Left kidney (tissue), 1 donor: ENCODE measurements at regions not wholly inside any gene's neighbourhood (a gene's known extent, or its start where the extent isn't known, plus 50 kb on each side); places are given as distances from the start of the nearest gene placed in this dataset.
"Not testable (repeated sequence)": the region's sequence is repeated elsewhere in the genome, so short reads cannot be mapped to it uniquely, and the experiment has no call there.

Source experiments
- DNase-seq: peaks from one replicate; pipeline ENCODE4 v3.0.0-alpha.2; 2013

DNA sequence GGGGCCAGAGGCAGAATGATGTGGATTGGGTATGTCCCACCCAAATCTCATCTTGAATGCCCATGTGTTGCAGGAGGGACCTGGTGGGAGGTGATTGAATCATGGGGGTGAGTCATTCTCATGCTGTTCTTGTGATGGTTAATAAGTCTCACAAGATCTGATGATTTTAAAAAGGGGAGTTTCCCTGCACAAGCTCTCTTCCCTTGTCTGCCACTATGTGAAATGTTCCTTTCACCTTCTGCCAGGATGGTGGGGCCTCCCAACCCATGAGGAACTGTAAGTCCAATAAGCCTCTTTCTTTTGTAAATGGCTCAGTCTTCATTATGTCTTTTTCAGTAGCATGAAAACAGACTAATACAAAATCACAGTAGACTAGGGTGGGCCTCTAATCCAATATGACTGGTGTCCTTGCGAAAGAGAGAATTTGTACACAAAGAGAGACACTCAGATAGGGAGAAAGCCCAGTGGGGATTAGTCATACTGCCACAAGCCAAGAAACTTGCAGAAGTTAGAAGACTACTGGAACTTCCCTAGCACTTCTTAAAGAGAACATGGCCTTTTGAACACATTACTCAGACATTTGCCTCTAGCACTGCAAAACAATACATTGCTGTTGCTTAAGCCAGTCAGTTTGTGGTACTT is 68.4 kb downstream of the ANXA1 start:
- DNase-seq = no peak

DNA sequence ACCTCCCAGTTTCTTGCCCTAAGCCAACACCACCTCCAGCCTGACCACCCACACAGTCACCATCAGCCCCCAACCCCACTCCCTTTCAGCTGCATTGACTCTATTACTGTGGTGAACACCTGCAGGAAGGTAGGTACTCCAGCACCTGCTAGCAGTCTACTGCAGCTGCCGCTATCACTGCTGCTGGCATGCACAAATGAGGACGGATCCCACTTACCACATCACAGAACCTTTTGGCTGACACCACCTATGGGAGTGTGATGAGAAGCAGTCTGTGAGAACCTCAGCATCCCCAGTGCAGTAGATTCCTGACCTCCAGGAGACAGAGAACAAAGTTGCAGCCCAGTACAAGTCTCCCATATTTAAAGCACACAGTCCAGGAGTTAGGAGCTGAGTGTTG is 71.9 kb downstream of the ANXA1 start:
- DNase-seq = no peak

DNA sequence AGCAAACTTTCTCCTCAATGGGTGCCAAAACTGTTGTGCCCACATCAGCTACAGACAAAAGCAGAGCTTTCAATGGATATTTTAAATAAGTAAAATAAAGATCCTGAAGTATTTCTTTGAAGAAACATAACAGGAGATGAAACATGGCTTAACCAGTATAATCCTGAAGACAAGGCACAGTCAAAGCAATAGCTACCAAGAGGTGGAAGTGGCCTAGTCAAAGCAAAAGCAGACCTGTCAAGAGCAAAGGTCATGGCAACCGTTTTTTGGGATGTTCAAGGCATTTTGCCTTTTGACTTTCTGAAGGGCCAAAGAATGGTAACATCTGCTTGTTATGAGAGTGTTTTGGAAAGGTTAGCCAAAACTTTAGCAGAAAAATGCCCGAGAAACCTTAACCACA is 77.9 kb downstream of the ANXA1 start:
- DNase-seq = no peak

DNA sequence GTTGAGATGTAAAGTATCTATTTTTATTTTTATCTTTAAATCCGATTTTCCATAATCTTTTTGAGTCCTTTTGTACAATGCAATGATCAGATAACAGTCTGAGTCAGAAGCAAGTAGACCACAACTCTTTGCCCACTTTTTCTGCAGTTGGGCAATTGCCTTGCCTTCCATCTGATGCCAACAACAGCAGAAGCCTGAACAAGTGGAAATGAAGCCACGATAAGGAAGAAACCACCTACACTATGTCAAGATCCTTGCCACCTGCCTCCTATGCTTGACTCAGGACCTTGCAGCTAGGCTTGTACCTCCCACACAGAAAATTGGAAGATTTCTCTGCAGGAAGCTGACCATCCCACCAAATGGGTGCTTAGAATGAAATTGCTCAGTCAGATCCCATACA is 78.6 kb downstream of the ANXA1 start:
- no peak for DNase-seq

DNA sequence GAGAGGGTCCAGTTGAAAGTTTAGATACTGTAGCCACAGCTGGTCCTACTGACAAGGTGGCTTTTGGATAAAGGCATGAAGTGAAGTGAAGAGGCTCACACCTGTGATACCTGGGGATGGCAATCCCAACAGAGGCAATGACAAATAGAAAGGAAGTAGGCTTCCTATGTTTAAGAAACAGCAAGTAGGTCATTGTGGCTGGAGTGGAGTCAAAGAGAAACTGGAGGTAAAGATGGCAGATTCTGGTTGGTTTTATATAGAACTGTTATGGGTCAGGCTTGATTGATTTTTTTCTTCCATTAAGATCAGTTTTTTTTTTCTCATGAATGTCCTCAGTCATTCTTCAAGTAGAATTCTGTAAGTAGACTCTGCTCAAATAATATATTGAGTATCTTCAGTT is 79.5 kb downstream of the ANXA1 start:
- DNase-seq = no peak

DNA sequence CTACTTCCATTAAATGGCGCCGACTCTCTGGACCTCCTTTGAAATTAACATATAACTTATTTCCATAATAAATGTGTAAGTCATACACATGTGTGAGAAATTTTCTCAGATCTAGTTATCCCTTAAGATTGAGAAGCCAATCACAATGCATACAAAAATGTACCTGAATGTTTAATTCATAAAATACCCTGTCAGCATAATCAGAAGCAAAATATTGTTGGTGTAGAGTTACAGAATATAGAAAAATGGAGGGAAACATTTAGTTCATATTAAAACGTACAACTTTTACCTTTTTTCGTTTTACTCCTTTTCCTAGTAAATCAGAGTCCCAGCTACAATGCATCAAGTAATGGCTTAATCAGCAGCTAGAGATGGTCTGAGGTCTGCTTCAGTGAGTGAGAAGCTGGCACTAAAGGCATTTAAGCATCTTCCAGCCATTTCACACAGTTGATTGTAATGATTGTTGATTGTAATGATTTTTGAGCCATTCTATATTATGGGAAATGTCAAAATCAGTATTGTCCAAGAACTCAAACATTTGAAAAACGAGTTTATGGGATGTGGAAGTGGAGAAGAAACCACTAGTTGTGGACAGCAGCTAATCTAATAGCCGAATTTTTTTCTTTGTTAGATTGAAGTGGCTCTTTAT is 81.8 kb downstream of the ANXA1 start:
- no peak for DNase-seq

DNA sequence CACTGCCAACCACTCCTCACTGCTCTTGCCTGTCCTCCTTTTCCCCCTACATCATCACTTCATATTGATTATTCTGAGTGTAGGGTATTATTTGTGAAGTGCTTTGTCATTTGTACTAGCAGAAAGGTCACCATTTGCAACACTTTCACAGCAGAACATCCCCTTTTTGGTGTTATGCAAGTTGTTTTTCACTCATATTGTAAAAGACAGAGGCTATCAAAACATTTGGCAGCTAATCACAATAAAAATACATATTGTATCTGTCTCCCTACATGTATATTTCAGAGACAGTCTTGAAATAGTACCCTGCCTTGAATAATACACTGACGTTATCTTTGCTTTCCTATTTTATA is 82.3 kb downstream of the ANXA1 start:
- DNase-seq = no peak

DNA sequence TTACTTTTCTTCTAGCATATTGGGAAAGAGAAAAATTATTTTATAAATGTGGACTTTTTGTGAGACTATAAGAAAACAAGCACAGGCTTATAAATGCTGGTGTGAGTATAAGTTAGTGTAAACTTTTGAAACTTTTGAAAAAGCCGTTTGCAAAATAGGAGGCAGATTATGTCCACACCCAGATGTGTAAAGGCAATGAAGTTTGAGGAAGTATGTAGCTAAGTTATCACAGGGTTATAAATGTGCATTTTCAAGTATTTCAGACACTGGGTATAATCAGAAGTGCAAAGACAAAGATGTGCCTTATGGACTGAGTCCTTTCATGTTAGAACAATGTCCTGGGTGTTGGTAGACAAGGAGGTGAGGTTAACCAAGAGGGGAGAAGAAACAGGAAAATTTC is 85.5 kb downstream of the ANXA1 start:
- DNase-seq = no peak

DNA sequence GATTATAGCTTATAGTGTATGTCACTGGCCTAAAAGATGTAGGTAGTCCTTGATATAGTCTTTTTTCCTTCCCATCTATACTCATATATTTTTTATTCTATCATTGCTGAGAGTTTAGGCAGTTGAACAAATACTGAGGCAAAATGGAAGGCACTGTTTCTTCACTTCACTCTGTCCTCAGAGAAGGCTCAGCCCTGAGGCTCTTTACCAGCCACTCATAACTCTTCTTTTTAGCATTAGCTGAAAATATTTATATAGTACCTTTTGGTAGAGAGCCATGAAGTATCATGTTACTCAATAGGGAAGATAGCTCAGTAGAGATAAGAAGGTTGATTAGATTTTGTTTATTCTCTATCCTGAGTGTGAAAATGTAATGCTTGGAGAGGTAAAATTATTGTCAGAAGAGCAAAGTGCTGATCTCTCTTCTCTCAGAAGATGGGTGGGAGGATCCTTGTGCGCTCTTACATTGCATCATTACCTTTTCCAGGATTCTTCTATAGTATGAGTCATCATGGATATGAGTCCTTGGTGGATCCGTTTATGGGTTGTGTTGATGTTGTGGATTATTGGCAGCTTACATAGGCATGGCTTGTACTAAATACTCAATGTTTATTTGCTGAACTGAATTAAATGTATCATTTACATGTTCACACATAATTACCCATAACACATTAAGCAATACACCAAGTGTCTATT is 88.1 kb downstream of the ANXA1 start:
- no peak for DNase-seq

DNA sequence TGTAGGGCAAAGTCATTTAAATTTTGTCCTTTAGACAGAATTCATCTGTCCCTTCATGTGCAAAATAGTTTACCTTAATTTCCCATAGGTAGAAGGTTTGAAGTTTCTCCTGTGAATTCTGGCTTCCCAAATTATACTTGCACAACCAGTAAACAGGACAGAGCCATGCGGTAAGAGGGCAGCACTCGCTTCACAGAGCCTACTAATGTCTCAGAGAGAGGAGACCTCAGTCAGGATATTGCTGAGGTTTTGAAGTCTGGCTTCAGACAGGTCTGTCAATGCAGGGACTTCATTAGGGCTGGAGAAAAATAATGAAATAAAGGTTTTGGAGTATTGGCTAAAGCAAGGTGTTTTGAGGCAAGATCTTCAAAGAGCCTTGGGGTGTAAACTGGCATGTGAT is 91.4 kb downstream of the ANXA1 start:
- no peak for DNase-seq

DNA sequence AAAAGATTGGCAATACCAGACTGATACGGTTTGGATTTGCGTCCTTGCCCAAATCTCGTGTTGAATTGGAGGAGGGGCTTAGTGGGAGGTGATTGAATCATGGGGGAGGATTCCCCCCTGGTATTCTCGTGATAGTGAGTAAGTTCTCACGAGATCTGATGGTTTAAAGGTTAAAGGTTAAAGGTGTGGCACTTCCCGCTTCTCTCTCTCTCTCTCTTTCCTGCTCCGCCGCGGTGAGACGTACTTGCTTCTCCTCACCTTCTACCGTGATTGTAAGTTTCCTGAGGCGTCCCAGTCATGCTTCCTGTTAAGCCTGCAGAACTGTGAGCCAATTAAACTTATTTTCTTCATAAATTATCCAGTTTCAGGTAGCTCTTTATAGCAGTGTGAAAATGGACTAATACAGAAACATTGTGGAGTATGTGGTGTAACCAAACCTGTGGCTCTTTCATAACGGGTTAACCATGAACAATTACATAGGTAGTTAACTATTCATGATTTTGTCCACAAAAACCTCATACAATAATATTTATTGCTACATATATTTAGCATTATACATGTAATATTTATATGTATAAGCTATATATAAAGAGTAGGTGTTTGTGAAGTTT is 107.5 kb downstream of the ANXA1 start:
- no peak for DNase-seq

DNA sequence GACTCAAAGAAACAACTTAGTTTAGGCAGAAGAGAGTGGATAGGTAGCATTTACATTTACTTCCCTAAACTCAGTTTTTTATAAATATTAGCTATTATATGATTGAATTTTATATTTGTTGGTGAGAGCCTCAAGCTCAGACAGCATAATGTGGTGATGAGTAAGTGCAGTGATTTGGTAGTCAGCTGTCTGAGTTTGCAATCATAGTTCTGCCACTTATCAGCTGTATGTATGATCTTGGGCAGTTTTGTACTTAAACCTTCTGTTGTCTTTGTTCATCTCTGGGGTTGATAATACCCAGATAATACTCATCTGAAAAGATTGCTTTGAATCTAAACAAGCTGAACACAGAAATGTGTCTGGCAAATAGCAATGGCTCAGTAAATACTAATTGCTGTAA is 108.8 kb downstream of the ANXA1 start:
- no peak for DNase-seq

DNA sequence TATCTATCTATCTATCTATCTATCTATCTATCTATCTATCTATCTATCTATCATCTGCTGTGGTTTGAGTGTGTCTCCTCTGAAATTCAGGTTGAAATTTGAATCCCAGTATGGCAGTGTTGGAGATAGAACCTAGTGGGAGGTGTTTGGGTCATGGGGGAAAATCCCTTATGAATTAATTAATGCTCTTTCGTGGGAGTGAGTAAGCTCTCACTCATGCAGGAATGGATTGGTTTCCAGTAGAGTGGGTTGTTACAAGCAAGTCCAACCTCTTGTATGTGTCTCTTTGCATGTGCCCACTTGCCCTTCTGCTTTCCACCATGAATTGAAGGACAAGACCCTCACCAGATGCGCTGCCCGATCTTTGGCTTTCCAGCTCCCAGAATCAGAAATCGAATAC is 113.0 kb downstream of the ANXA1 start:
- DNase-seq = no peak

DNA sequence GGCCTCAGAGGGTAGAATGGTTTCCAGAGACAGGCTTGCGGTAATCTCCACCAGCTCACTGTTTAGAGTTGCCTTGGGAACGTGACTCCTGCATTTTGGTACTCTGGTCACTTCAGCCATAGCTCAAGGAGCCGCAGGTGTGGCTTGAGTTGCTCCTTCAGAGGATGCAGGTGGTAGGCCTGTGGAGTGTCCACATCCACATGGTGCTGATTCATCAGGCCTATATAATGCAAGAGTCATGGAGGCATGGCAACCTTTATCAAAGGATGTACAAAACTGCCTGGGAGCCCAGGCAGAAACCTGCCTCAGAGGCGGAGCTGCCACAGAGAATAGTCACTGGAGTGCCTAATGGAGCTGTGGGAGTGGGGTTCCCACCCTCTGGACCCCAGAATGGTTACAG is 114.2 kb downstream of the ANXA1 start:
- DNase-seq = no peak

DNA sequence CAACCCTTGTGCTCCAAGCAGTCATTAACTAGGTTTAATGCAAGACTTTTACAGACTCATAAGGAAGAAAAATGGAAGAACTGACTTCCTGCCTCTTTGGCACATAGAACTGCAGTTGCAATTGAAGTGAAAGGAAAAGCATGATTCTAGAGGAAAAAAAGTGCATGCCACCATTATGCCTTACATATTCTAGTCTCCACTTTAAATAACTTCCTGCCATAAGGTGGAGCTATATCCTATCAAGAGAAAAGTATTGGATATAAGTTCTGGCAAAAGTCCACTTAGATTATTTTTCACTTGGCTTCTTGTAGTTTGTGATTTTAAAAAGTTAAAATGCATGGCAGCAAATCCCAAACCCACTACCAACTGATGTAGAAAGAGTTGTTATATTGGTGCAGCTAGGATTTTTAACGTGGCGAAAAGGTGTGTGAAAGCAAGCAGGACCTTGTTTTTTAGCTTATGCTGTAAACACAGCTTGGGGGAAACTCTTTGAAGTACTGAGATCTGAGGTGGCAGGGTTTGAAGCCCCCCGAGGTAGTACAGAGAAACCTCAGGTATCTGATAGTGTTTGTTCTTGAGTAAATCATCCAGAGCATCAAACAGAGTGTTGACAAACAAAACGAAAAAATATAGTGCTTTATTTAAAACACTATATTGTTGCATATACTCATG is 117.9 kb downstream of the ANXA1 start:
- peak; percentile 20 for DNase-seq

DNA sequence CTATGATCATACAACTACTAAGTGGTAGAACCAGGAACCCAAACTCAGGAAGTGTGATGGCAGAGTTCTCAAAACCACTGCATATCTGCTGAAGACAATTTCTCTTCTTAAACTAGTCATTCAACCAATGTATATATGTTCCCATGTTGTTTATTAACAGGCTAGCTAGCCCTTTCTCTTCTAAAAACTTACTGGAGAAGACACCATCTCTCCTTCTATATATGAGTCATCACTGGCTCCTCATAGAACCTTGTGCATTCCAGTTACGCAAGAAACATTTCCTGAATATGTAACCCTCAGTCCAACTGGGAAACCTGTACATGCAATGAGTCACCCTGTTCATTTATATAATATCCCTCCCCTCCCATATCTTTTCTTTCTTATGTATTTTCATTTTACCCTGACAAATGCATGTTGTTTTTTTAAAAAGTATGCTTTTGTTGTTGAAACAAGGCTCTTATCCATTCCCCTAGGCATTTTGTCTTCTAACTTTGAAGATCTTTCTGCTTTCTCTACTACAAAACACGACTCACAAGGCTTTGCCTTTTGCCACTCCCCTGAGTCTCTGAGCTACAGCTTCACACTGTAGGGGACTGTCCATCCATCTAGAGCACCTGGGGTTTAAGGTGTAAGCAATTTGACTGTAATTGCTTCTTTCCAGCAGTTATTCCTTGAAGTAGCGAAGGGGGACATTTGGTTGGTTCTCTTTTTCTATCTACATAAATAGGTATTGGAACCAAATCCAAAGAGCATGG is 119.5 kb downstream of the ANXA1 start:
- no peak for DNase-seq

DNA sequence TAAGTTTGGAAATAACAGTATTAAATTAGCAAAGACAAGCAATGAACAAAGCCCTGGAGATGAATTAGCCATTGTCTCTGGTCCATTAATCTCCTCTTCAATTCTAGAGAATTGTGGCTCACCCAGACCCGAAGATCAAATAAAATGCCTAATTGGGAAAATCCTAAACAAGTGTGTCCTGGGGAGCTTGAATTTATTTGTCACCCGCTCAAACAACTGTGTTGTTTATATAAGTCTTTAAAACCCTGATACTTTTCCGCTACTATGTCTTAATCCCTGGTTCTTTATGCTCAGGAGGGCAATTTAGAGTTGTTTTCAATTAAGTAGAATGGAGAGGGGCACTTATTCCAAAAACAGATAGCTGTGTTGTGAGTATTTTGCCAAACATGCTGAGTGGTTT is 128.4 kb downstream of the ANXA1 start:
- DNase-seq = no peak

DNA sequence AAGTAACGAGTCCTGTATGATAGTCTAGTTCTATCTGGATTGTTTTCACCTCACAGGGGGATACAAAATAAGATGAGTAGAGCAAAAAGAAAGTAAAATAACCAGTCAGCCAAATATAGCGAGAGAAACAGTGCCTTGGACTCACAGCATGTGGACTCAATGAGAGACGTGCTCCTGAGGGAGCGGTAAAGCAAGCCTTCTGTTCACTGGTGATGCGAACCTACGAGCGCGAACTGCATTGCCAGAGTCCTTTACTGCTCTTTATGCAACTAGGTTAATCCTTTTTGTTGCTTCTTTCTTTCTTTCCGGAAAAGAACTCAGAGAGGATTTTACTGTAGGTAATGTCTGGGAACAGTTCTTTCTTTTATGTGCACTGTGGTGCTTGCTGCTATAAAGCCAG is 132.7 kb downstream of the ANXA1 start:
- no peak for DNase-seq

DNA sequence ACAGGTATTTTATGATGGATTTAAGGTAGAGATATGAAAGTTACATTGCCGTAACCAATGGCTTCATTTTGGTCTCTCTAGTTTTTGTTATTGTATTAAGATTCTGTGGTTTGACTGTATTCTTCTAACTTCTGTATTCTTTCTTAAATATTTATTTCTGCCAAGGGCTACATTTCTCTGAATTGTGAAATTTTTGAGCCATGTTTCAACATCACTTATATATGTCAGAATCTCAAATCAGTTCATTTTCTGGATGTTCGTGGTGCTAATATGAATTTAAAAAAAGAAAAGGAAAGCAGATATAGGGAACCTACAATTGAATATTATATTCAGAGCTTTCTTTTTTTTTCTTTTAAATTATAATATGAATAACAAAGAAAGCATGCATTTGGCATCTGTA is 142.7 kb downstream of the ANXA1 start:
- no peak for DNase-seq

DNA sequence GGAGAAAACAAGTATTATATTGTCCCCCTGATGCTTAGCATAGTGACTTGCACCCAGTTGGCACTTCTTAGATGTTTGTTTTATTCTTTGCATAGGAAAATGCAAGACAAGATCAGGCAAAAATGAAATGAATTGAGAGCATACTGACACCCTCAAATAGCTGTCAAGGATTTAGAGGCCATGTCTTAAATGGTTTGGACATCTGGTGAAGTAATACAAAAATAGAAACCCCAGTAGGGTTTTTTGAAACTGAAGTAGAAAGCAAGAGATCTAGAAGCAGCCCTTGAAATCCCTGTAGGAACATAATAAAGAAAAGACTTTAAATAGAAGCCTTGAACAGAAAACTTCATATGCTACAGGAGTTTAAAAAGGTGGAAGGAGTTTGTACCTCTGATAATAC is 174.3 kb downstream of the ANXA1 start:
- no peak for DNase-seq

DNA sequence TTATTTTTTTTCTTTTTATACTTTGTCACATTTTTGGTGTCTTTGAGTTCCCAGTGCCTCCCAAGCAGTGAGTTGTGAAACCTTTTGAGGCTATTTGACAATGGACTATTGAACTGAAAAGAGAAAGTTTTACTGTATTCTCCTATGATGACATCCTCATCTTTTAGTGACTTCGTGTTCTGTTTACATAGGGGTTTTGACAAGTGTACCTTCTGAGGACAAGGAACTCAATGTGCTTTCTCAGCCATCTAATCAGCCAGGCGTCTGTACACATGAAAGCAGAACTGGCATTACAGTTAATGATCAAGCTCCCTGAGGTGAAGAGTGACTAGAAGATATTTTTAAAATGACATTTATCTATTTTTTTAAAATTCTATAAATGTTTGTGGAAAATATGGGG is 175.5 kb downstream of the ANXA1 start:
- no peak for DNase-seq

DNA sequence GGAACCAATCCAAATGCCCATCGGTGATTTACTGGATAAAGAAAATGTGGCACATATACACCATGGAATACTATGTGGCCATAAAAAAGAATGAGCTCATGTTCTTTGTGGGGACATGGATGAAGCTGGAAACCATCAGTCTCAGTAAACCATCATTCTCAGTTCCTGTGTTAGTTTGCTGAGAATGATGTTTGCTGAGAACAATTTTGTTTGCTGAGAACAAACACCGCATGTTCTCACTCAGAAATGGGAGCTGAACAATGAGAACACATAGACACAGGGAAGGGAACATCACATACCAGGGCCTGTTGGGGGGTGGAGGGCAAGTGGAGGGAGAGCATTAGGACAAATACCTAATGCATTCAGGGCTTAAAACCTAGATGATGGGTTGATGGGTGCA is 185.5 kb downstream of the ANXA1 start:
- not testable (repeated sequence) for DNase-seq
